Prostate gland (tissue), 2 donors: ENCODE measurements at regions not wholly inside any gene's neighbourhood (a gene's known extent, or its start where the extent isn't known, plus 50 kb on each side); places are given as distances from the start of the nearest gene placed in this dataset.

Experiments
- DNase-seq: peaks from one replicate; pipeline ENCODE4 v3.0.0-alpha.2; 2019; ENCODE audit warnings: low spot score
- H3K27ac ChIP-seq, 2 donors: fragments of 200-600 bp; sonication (generic); 2 replicates each; pipeline ENCODE4 v1.5.1; 2017 to 2019
- H3K27me3 ChIP-seq: fragments of 200-600 bp; sonication (generic); replicated peaks from 2 replicates; pipeline ENCODE4 v1.5.1; 2019; ENCODE audit not compliant: insufficient read depth
- H3K36me3 ChIP-seq, 2 donors: fragments of 200-600 bp; sonication (generic); 1 replicate in 1 of 2; 2 replicates in 1 of 2; pipeline versions ENCODE4 v1.5.1 to v1.8.1; 2017 to 2019
- H3K4me1 ChIP-seq: fragments of 200-600 bp; sonication (generic); replicated peaks from 2 replicates; pipeline ENCODE4 v1.5.1; 2019
- H3K4me3 ChIP-seq, 2 donors: fragments of 200-600 bp; sonication (generic); 2 replicates each; pipeline ENCODE4 v1.5.1; 2017 to 2019
- H3K9me3 ChIP-seq: fragments of 200-600 bp; sonication (generic); 2 replicates; pipeline ENCODE4 v1.5.1; 2017
- CTCF ChIP-seq, 4 experiments: fragments of 200-600 bp in 2 of 4; fragments of 450-650 bp in 2 of 4; sonication (generic) in 2 of 4; IDR thresholded peaks; 1 replicate in 3 of 4; 2 replicates in 1 of 4; pipeline ENCODE4 v1.5.1; 2016 to 2019; ENCODE audit warnings: antibody characterized with exemption in 4 of 4, mild to moderate bottlenecking in 2 of 4, moderate library complexity in 2 of 4
- POLR2A ChIP-seq: fragments of 450-650 bp; IDR thresholded peaks from one replicate; pipeline ENCODE4 v1.6.1; 2016; ENCODE audit warnings: antibody characterized with exemption, mild to moderate bottlenecking
- POLR2AphosphoS5 ChIP-seq: sonication (generic); formaldehyde crosslinking; IDR thresholded peaks from one replicate; pipeline ENCODE4 v1.6.1; 2017; ENCODE audit warnings: antibody characterized with exemption
- whole genome bisulfite sequencing: methylation state at CpG from one replicate; pipeline ENCODE4 v1.1.5; 2018; 5-methylcytosine and 5-hydroxymethylcytosine counted together
- intact Hi-C: fragments of 100-400 bp; cut with DNase I; formaldehyde crosslinking; loops from one replicate; pipeline ENCODE4 v1.14.2; 2022

- intact Hi-C loops: no loop called here
- Histone ChIP-seq H3K9me3 (no peaks in the 10 kb centered on the region), H3K4me1 (no peaks in the 10 kb centered on the region), H3K4me3 (no peak overlapping the region), H3K36me3 (no peaks in the 10 kb centered on the region), H3K27me3 (peaks cover 10% of the 10 kb centered on the region), H3K27ac (no peak overlapping the region)
- no peak for DNase-seq
- TF ChIP-seq POLR2A (no peak), CTCF (IDR thresholded peaks at IDR 0.05) (no peak), POLR2AphosphoS5 (no peak)
- 86% methylated on average over 25 of the region's 25 CpGs for WGBS
Measured at GRCh38 chr22:48825802-48826520, 1001.7 kb downstream of the BRD1 start.

DNA sequence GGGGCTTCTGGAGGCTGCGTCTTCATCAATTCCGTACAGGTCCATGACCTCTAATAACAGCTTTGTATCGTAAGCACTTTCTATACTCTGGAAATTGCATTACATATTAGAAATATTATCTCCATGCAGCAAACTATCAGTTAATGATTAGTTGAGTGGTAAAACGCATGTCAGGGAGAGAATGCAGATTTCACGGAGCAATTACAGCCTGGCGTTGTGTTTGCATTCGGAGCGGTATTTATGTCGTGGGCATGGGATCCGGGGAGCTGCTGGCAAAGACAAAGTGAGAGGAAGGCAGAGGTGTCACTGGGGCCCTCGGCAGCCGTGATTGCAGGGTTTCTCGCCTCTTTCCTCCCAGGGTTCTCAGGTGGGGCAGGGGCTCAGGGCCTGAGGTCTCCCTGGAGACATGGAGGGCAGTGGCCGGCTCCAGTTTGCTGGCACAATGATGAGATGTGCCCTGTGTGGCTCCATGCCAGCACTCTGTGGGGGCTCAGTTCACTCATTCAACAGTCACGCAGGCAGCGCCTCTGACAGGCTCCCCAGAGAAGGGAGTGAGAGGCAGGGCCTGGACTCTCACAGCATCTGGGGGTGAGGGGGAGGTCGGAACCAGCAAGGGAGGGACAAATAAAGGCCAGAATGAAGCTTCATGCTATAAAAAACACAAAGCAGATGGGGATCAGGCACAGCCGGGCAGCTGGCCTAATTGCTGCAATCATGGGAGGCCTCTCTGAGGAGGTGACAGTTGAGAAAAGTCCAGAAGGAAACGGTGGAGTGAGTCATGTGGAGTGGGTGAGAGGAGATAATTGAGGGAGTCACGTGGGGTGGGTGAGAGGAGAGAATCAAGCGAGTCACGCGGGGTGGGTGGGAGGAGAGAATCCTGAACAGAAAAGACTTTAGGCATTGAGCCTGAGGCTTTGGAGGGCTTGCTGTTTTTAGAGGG lies 1002.7 kb downstream of the BRD1 start:
- no peaks in the 10 kb centered on the region for H3K9me3 ChIP-seq
- 53% methylated on average over 23 of the region's 23 CpGs for WGBS
- H3K36me3 ChIP-seq: no peaks in the 10 kb centered on the region
- DNase-seq: no peak
- H3K4me1 ChIP-seq: no peaks in the 10 kb centered on the region
- H3K27ac ChIP-seq: no peak overlapping the region
- no peak overlapping the region for H3K4me3 ChIP-seq
- H3K27me3 ChIP-seq: peaks cover 10% of the 10 kb centered on the region
- TF ChIP-seq POLR2AphosphoS5 (no peak), CTCF (IDR thresholded peaks at IDR 0.05) (no peak), POLR2A (no peak)
- intact Hi-C loops: no loop called here

- 74% methylated on average over 12 of the region's 12 CpGs for WGBS
- intact Hi-C loops: no loop called here
- Histone ChIP-seq H3K4me3 (no peak overlapping the region), H3K27me3 (peaks cover 10% of the 10 kb centered on the region), H3K27ac (no peak overlapping the region), H3K9me3 (no peaks in the 10 kb centered on the region), H3K36me3 (no peaks in the 10 kb centered on the region), H3K4me1 (no peaks in the 10 kb centered on the region)
- no peak for DNase-seq
- no peak for TF ChIP-seq POLR2AphosphoS5
- no peak for TF ChIP-seq POLR2A
- TF ChIP-seq CTCF (IDR thresholded peaks at IDR 0.05): no peak
Measured at GRCh38 chr22:48823941-48824340, 1003.7 kb downstream of the BRD1 start.

GRCh38 chr22:48822278-48823233 lies 1005.1 kb downstream of the BRD1 start:
- no peak for DNase-seq
- no peaks in the 10 kb centered on the region for H3K4me1 ChIP-seq

More at GRCh38 chr22:48822278-48823233, 1005.1 kb downstream of the BRD1 start:
- TF ChIP-seq POLR2A (no peak), CTCF (IDR thresholded peaks at IDR 0.05) (no peak), POLR2AphosphoS5 (no peak)
- Histone ChIP-seq H3K36me3 (no peaks in the 10 kb centered on the region), H3K4me3 (no peak overlapping the region), H3K27me3 (peaks cover 10% of the 10 kb centered on the region), H3K27ac (no peak overlapping the region), H3K9me3 (no peaks in the 10 kb centered on the region)
- intact Hi-C loops: no loop called here
- 86% methylated on average over 19 of the region's 19 CpGs for WGBS
